Thyroid gland (tissue), 4 donors: ENCODE measurements at regions not wholly inside any gene's neighbourhood (a gene's known extent, or its start where the extent isn't known, plus 50 kb on each side); places are given as distances from the start of the nearest gene placed in this dataset.

ENCODE experiments used
- DNase-seq, 2 donors: peaks; one replicate each; pipeline ENCODE4 v3.0.0-alpha.2; 2019
- H3K27ac ChIP-seq, 3 donors: fragments of 200-600 bp; sonication (generic); 1 replicate in 2 of 3; 2 replicates in 1 of 3; pipeline ENCODE4 v1.5.1; 2016 to 2019; ENCODE audit warnings: mild to moderate bottlenecking in 1 of 3, moderate library complexity in 1 of 3
- H3K27me3 ChIP-seq: fragments of 200-600 bp; sonication (generic); one replicate; pipeline ENCODE4 v1.5.1; 2019
- H3K36me3 ChIP-seq, 2 donors: fragments of 200-600 bp; sonication (generic); one replicate each; pipeline ENCODE4 v1.5.1; 2016 to 2019
- H3K4me1 ChIP-seq, 2 donors: fragments of 200-600 bp; sonication (generic); one replicate each; pipeline ENCODE4 v1.5.1; 2017 to 2019
- H3K4me3 ChIP-seq, 3 donors: fragments of 200-600 bp; sonication (generic); replicated peaks in 1 of 3; 1 replicate in 2 of 3; 2 replicates in 1 of 3; pipeline ENCODE4 v1.5.1; 2016; ENCODE audit warnings: mild to moderate bottlenecking in 1 of 3
- H3K9me3 ChIP-seq: fragments of 200-600 bp; sonication (generic); one replicate; pipeline ENCODE4 v1.5.1; 2017
- POLR2A ChIP-seq, 2 donors: fragments of 450-650 bp; IDR thresholded peaks; one replicate each; pipeline ENCODE4 v1.6.1; 2017; ENCODE audit warnings: antibody characterized with exemption in 2 of 2, mild to moderate bottlenecking in 2 of 2, moderate library complexity in 1 of 2
- WGBS, 2 donors: methylation state at CpG; one replicate each; pipeline ENCODE4 v1.1.5; 2017; 5-methylcytosine and 5-hydroxymethylcytosine counted together
- intact Hi-C: fragments of 100-400 bp; cut with DNase I; formaldehyde crosslinking; loops from one replicate; pipeline ENCODE4 v1.15.1; 2023
- TF ChIP-seq, protein P1 (sequence below), 6 experiments: fragments of 200-600 bp in 3 of 6; fragments of 450-650 bp in 3 of 6; sonication (generic) in 3 of 6; IDR thresholded peaks; one replicate each; pipeline ENCODE4 v1.5.1; 2016 to 2019; ENCODE audit warnings: antibody characterized with exemption in 6 of 6, mild to moderate bottlenecking in 2 of 6, inconsistent platforms in 1 of 6, moderate library complexity in 1 of 6

DNA sequence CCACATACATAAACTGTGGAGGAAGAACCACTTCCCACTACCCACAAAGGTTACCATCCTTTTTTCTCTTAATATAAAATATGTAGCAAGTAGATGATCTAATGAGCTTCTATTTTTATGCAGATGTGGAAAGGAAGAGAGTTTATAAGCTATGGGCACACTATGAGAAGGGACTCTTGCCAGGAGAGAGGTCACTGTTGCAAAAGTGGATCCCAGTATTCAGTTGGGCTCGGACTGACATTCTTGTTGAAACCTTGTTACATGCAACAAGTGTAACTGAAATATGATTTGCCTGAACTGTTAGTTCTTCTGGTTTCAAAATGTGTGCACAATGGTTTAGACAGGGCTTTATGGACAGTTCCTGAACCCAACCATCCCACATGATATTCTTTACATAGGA is 397.4 kb upstream of the PKN2 start:
- TF ChIP-seq, protein P1, sequence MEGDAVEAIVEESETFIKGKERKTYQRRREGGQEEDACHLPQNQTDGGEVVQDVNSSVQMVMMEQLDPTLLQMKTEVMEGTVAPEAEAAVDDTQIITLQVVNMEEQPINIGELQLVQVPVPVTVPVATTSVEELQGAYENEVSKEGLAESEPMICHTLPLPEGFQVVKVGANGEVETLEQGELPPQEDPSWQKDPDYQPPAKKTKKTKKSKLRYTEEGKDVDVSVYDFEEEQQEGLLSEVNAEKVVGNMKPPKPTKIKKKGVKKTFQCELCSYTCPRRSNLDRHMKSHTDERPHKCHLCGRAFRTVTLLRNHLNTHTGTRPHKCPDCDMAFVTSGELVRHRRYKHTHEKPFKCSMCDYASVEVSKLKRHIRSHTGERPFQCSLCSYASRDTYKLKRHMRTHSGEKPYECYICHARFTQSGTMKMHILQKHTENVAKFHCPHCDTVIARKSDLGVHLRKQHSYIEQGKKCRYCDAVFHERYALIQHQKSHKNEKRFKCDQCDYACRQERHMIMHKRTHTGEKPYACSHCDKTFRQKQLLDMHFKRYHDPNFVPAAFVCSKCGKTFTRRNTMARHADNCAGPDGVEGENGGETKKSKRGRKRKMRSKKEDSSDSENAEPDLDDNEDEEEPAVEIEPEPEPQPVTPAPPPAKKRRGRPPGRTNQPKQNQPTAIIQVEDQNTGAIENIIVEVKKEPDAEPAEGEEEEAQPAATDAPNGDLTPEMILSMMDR (IDR thresholded peaks at IDR 0.05): no peak
- WGBS, 2 donors: 68 to 87% methylated on average over 1 of the region's 1 CpG

DNA sequence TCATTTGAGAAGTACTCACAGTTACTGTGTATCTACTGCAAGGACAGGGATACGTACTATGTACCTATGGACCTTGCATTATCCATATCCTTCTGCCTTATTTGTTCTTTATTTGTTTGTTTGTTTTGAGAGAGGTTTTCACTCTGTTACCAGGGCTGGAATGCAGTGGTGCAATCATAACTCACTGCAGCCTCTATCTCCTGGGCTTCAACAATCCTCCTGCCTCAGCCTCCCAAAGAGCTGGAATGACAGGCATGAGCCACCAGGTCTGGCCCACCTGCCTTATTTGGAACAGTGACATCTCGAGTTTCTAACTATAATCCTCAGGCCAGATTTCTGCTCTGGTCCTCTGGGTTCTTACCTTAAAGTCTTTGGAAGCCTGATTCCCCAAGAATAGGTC is 395.5 kb upstream of the PKN2 start:
- 80 to 89% methylated on average over 2 of the region's 2 CpGs for WGBS, 2 donors
- no peaks in the 10 kb centered on the region for H3K4me1 ChIP-seq
- H3K27me3 ChIP-seq: no peaks in the 10 kb centered on the region
- TF ChIP-seq, protein P1 (IDR thresholded peaks at IDR 0.05): no peak
- no peak for TF ChIP-seq POLR2A (IDR thresholded peaks at IDR 0.05)
- no peaks in the 10 kb centered on the region for H3K36me3 ChIP-seq
- no peak overlapping the region for H3K27ac ChIP-seq
- no peak overlapping the region for H3K4me3 ChIP-seq
- intact Hi-C loops: no loop called here
- DNase-seq: no peak
- no peaks in the 10 kb centered on the region for H3K9me3 ChIP-seq

More for the DNA sequence above, 397.4 kb upstream of the PKN2 start:
- Histone ChIP-seq H3K27ac (no peak overlapping the region), H3K27me3 (no peaks in the 10 kb centered on the region), H3K4me3 (no peak overlapping the region), H3K4me1 (no peaks in the 10 kb centered on the region), H3K9me3 (no peaks in the 10 kb centered on the region), H3K36me3 (no peaks in the 10 kb centered on the region)
- DNase-seq: no peak
- intact Hi-C loops: no loop called here

DNA sequence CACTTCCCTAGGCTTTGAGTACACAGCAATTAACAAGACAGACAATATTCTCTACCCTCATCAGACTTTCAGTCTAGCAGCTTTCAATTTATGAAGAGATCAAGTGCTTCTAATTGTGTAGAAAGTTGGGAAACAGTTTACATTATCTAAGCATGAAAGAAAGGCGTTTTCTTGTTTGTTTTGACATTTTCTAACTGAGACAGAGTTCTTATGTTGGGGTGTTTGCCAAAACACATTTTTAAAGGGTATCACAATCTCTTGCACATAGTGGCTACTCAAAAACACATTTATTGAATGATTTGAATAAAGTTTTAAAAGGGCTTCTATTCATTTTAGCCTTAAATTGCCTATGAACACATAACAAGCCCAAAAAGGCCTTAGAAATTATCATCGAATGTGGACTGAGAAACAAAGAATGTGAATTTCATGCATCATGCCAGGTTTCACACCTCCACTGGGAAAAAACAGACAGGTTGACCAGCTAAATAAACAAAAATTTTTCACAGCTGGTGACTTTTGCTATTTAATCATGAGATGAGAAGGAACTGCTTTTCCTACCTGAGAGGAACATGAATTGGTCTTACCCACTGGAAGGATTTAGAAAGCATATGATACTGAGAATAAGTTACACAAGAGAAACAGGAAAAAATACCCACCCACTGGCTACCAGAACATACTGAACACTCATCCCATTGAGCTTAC is 394.5 kb upstream of the PKN2 start:
- no peaks in the 10 kb centered on the region for H3K4me1 ChIP-seq
- WGBS, 2 donors: 74 to 76% methylated on average over 2 of the region's 2 CpGs
- no peak for DNase-seq

DNA sequence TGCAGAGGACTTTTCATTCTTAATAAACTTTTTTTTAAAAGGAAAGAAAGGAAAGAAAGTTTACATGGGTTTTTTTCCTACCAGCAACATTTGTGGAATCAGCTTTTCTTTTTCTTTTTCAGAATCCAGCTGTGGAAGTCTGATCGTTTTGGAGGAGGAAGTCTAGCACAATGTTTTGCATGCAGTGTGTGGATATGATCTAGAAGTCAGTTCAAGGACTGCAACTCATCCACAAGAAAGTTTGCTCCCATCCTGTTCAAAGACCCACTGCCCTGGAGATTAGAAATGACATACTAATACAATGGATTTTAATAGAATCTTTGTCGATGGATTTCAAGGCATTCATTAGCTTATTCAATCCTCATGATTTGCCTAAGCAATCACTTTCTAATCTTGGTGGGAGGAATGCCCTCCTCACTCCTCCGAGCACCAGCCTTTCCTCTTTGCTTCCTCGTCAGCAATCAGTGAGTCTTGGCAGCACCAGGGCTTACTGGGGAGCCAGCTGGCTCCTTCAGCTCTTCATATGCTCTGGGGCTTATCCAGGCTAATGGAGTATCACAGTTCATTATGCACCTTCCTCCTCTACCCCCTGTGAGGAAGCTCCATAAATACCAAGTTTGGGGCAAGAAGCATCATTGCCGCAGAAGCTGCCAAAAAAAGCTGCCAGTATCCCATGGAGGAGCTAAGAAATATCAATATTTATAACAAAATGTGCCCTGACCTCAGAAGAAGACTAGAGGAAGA is 392.3 kb upstream of the PKN2 start:
- TF ChIP-seq, protein P1 (IDR thresholded peaks at IDR 0.05): no peak
- no peak for TF ChIP-seq POLR2A (IDR thresholded peaks at IDR 0.05)
- H3K4me3 ChIP-seq: no peak overlapping the region
- DNase-seq: no peak
- H3K27me3 ChIP-seq: no peaks in the 10 kb centered on the region
- WGBS, 2 donors: 75 to 82% methylated on average over 5 of the region's 5 CpGs
- H3K36me3 ChIP-seq: no peaks in the 10 kb centered on the region
- no peaks in the 10 kb centered on the region for H3K9me3 ChIP-seq
- intact Hi-C loops: no loop called here
- H3K27ac ChIP-seq: no peak overlapping the region
- no peaks in the 10 kb centered on the region for H3K4me1 ChIP-seq

More for the DNA sequence above, 394.5 kb upstream of the PKN2 start:
- intact Hi-C loops: no loop called here
- TF ChIP-seq POLR2A (IDR thresholded peaks at IDR 0.05): no peak
- TF ChIP-seq, protein P1 (IDR thresholded peaks at IDR 0.05): no peak
- Histone ChIP-seq H3K27ac (no peak overlapping the region), H3K36me3 (no peaks in the 10 kb centered on the region), H3K27me3 (no peaks in the 10 kb centered on the region), H3K9me3 (no peaks in the 10 kb centered on the region), H3K4me3 (no peak overlapping the region)

DNA sequence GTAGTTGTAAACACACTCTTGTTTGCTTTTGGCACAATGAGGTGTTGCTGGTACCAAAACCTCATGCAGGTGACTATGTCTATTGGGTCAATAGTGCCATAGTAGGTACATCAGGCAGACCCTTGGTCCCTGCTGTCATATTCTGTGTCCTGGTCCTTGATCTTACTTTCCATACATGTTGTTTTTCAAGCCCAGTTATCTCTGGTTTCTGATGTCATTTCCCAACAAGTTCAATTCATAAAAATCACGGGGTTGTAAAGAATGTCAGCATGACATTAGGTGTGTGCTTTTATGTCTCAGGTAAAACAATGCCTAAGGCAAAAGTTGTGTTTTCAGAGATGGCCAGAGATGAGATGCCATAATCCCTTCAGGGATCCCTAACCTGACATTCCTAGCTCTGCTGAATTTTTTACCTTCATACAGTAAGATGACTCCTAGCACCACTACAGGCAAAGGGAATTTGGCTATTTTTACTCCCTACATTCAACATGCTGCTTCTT is 390.3 kb upstream of the PKN2 start:
- no peaks in the 10 kb centered on the region for H3K9me3 ChIP-seq
- no peak overlapping the region for H3K27ac ChIP-seq
- H3K4me3 ChIP-seq: no peak overlapping the region
- WGBS, 2 donors: 85 to 100% methylated on average over 1 of the region's 1 CpG
- intact Hi-C loops: no loop called here
- H3K27me3 ChIP-seq: no peaks in the 10 kb centered on the region
- TF ChIP-seq, protein P1 (IDR thresholded peaks at IDR 0.05): no peak
- no peak for TF ChIP-seq POLR2A (IDR thresholded peaks at IDR 0.05)
- no peaks in the 10 kb centered on the region for H3K4me1 ChIP-seq
- DNase-seq: no peak
- no peaks in the 10 kb centered on the region for H3K36me3 ChIP-seq
